Skeletal muscle cell (primary cell): ENCODE measurements at regions not wholly inside any gene's neighbourhood (a gene's known extent, or its start where the extent isn't known, plus 50 kb on each side); places are given as distances from the start of the nearest gene placed in this dataset.
"Not testable (repeated sequence)": the region's sequence is repeated elsewhere in the genome, so short reads cannot be mapped to it uniquely, and the experiment has no call there.

Experiments
- DNase-seq: peaks from one replicate; pipeline ENCODE4 v3.0.0-alpha.2; 2010; ENCODE audit warnings: low read depth
- H3K4me3 ChIP-seq: 2 replicates; pipeline ENCODE4 v1.5.1; 2011; ENCODE audit warnings: low read depth, mild to moderate bottlenecking, control low read depth, low read length, moderate library complexity

GRCh38 chr9:6160579-6160978, 55.0 kb upstream of the IL33 start:
- DNase-seq, result no peak
- H3K4me3 ChIP-seq, result no peak overlapping the region

- H3K4me3 ChIP-seq, result no peak overlapping the region
- no peak for DNase-seq
Measured at GRCh38 chr9:6153425-6153824, 62.2 kb upstream of the IL33 start.

DNA sequence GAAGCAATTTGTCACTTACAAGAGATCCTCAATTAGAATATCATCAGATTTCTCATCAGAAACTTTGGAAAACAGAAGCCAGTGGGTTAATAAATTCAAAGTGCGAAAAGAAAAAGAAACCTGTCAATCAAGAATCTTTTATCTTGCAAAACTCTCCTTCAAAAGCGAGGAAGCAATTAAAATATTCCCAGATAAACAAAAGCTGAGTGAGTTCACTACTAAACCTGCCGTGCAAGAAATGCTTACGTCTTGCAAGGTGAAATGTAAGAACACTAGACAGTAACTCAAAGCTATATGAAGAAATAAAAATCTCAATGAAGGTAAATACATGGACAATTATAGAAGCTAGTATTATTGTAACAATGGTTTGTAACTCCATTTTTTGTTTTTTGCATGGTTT, 62.8 kb upstream of the IL33 start:
- H3K4me3 ChIP-seq, result no peak overlapping the region
- no peak for DNase-seq

DNA sequence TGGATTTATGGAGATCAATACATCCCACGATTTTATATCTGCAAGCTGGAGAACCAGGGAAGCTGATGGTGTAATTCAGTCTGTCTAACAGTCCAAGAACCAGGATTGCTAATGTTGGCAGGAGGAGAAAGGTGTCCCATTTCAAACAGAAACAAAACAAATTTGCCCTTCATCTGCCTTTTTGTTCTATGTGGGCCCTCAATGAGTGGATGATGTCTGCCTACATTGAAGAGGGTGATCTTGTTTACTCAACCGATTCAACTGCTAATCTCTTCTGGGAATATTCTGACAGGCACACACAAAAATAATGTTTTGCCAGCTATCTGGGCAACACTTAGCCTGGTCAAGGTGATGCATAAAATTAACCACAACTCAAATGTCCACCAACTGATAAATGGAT, 65.1 kb upstream of the IL33 start:
- DNase-seq, result no peak

GRCh38 chr9:6149315-6149714, 66.3 kb upstream of the IL33 start:
- no peak for DNase-seq
- no peak overlapping the region for H3K4me3 ChIP-seq

More for the DNA sequence above, 65.1 kb upstream of the IL33 start:
- H3K4me3 ChIP-seq, result no peak overlapping the region

GRCh38 chr9:6147846-6148245, 67.8 kb upstream of the IL33 start:
- DNase-seq, result no peak
- no peak overlapping the region for H3K4me3 ChIP-seq

DNA sequence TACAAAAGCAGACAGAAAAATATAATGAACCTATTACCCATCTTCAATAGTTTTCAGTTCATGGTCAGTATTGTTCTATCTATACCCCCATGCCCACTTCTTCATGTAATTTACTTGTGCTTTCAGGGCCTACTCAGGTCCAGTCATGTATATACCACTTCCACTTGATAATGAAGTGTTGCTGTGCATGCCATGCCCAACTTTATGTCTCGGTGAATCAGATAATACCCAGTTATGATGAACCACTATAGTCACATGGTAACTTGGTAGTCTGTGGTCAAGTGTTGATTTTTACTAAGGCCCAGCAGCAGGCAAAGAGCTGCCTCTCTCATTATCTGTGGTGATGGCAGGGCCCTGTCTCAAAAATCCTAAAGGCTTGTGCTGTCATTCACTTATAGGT, 70.7 kb upstream of the IL33 start:
- no peak overlapping the region for H3K4me3 ChIP-seq
- no peak for DNase-seq

- DNase-seq, result no peak
- H3K4me3 ChIP-seq, result no peak overlapping the region
Measured at GRCh38 chr9:6142799-6143454, 72.7 kb upstream of the IL33 start.

GRCh38 chr9:6135780-6136179, 79.8 kb upstream of the IL33 start:
- H3K4me3 ChIP-seq, DNase-seq: not testable (repeated sequence)

GRCh38 chr9:6134661-6135180, 80.9 kb upstream of the IL33 start:
- no peak for DNase-seq
- no peak overlapping the region for H3K4me3 ChIP-seq

GRCh38 chr9:6133346-6134063, 82.1 kb upstream of the IL33 start:
- DNase-seq, result no peak
- no peak overlapping the region for H3K4me3 ChIP-seq

DNA sequence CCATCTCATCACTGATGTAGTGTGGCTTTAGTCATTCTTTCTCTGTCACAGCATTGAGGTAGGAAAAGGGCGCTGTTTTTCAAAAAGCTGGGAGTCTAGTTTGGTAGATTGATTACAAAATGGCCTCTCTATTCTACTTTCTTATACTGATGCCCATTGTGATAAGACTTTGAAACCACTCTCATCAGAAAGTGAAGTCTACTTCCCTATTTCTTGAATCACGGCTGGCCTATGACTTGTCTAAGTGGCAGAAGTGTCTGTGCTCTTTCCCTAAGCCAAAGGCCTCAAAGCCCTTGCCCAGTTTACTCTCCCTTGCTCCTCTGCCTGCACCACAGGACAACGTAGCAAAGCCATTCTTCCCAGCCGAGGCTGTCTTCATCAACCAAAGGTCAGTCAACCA, 83.0 kb upstream of the IL33 start:
- no peak overlapping the region for H3K4me3 ChIP-seq
- no peak for DNase-seq

DNA sequence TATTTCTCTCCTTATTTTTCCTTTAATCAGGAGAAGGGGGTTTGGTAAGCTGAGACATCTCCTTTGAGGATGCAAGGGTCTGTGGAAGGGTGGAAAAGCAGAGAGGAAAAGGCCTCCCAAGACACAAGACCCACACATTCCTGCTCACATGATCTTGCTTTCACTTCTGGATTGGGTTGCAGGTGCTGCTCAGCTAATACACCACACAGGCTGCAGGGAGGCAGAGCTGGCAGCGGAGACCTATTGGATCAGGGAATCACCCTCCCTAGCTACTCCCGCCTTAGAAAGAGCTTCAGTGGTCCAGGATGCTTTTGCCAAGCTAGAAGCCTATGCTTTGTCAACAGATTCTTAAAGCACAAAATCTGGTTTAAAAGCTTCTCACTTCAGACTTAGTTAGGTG, 87.6 kb upstream of the IL33 start:
- DNase-seq, result no peak
- H3K4me3 ChIP-seq, result no peak overlapping the region

- DNase-seq, result no peak
- H3K4me3 ChIP-seq, result no peak overlapping the region
Measured at GRCh38 chr9:6126377-6126776, 89.2 kb upstream of the IL33 start.

- DNase-seq, result no peak
- no peak overlapping the region for H3K4me3 ChIP-seq
Measured at GRCh38 chr9:6123416-6123815, 92.2 kb upstream of the IL33 start.

GRCh38 chr9:6121707-6122106, 93.9 kb upstream of the IL33 start:
- H3K4me3 ChIP-seq, result no peak overlapping the region
- DNase-seq, result no peak

GRCh38 chr9:6114424-6114823, 99.0 kb upstream of the RANBP6 start:
- H3K4me3 ChIP-seq, result no peak overlapping the region
- no peak for DNase-seq

- no peak overlapping the region for H3K4me3 ChIP-seq
- DNase-seq, result no peak
Measured at GRCh38 chr9:6113819-6114218, 98.4 kb upstream of the RANBP6 start.

DNA sequence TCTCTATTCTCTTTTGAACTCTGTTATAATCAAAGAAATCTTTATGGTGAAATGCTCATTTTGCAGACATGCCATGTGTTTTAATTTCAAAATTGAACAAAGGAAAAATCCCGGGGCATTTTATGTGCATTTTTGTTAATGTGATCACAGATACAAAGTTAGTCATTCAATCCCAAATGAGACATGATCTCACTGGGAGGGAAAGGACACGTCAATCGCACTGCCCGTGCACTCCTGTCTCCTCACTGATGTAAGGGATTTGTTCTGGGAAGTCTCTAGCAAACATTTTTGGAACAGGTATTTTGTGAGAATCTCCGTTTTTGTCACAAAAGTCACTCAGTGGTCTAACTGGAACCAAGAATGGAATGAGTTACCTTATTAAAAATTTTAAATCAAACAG, 97.9 kb upstream of the RANBP6 start:
- no peak for DNase-seq
- H3K4me3 ChIP-seq, result no peak overlapping the region

DNA sequence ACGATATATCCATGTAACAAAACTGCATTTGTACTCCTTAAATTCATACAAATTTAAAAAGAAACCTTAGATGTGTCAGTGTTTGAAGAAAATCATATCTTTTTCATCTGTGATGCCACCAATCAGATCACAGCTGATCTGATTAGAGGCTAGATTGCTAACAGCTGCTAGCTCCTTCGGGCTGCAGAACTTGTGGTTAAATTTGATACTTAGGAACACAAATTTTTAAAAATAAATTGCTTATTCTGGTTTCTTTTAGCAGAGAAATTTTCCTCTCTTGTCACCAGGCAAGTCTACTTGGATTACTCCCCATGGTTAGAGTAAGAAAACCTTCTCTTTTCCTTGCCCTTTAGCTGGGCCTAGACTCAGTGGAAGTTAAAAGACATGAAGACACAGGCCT, 94.6 kb upstream of the RANBP6 start:
- no peak overlapping the region for H3K4me3 ChIP-seq
- no peak for DNase-seq

GRCh38 chr9:6109571-6109970, 94.1 kb upstream of the RANBP6 start:
- no peak overlapping the region for H3K4me3 ChIP-seq
- DNase-seq, result no peak
